ENCODE measurements at regions not wholly inside any gene's neighbourhood (a gene's known extent, or its start where the extent isn't known, plus 50 kb on each side); places are given as distances from the start of the nearest gene placed in this dataset.

DNA sequence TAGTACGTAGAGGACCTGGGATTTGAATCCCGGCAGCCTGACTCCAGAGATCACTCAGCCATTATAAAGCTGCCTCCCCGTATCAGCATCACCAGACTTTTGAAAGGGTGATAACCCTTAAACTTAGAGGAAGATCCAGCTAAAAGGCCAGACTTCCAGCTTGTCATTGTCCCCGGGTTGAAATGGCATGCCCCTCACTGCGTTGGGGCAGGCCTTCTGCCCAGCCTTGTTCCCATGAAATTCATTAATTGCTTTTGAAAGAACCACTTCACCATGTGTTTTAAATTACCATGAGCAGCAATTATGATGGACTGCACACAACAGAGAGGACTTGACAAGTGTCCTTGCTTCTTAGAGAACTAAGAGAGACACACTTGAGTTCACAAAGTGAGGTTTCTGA lies 269.6 kb upstream of the CRY1 start:
- Histone ChIP-seq H2AFZ (ENCODE audit: low read depth, low read length) (no peak overlapping the region), H3K9ac (ENCODE audit: insufficient read depth in 1 of 2, low read depth in 2 of 2, low read length in 2 of 2) (no peak overlapping the region), H3K9me1 (ENCODE audit: control insufficient read depth, insufficient read depth, low read length) (no peaks in the 10 kb centered on the region), H4K20me1 (replicated peaks; ENCODE audit: control insufficient read depth, insufficient read depth, low read length) (no peaks in the 10 kb centered on the region), H3K9me3 (replicated peaks; ENCODE audit: control insufficient read depth, insufficient read depth, low read depth, low read length) (no peaks in the 10 kb centered on the region), H3K36me3 (ENCODE audit: control insufficient read depth, insufficient read depth, low read length) (no peaks in the 10 kb centered on the region), H3K4me1 (replicated peaks in 1 of 2; ENCODE audit: control insufficient read depth in 2 of 2, insufficient read depth in 2 of 2, low read length in 2 of 2) (no peaks in the 10 kb centered on the region), H3K79me2 (ENCODE audit: control insufficient read depth, insufficient read depth, low read length) (no peaks in the 10 kb centered on the region), H3K27me3 (ENCODE audit: control insufficient read depth in 2 of 2, insufficient read depth in 2 of 2, low read length in 2 of 2) (peaks cover 0 to 9% of the 10 kb centered on the region in 2 experiments; a peak in 2 of 5 replicates), H3K27ac (ENCODE audit: extremely low read depth, low read depth, low read length) (no peak overlapping the region), H3K4me3 (no peak overlapping the region), H3K4me2 (ENCODE audit: insufficient read depth, low read length) (no peak overlapping the region)
- intact Hi-C loops (cut with micrococcal nuclease): no loop called here
- ChIA-PET CTCF (ENCODE audit: low intra/inter-chr PET ratio) (no interaction called here), POLR2A (interaction anchor here (0.6 kb wide), 1 partner anchor 924 kb away, joined by 3 read pairs; no protein-coding TSS in a partner anchor)
- WGBS (ENCODE audit: insufficient coverage, low coverage, missing lambda C conversion rate): 0% methylated on average over 5 of the region's 5 CpGs
- in situ Hi-C loops (cut with MboI): no loop called here
- no TSS peak for BruUV-seq (replicated peaks)
- ATAC-seq (no peak), DNase-seq (ENCODE audit: extremely low read depth in 1 of 4, low spot score in 3 of 4) (no peak), FAIRE-seq (no peak)
- TF ChIP-seq, protein P1, sequence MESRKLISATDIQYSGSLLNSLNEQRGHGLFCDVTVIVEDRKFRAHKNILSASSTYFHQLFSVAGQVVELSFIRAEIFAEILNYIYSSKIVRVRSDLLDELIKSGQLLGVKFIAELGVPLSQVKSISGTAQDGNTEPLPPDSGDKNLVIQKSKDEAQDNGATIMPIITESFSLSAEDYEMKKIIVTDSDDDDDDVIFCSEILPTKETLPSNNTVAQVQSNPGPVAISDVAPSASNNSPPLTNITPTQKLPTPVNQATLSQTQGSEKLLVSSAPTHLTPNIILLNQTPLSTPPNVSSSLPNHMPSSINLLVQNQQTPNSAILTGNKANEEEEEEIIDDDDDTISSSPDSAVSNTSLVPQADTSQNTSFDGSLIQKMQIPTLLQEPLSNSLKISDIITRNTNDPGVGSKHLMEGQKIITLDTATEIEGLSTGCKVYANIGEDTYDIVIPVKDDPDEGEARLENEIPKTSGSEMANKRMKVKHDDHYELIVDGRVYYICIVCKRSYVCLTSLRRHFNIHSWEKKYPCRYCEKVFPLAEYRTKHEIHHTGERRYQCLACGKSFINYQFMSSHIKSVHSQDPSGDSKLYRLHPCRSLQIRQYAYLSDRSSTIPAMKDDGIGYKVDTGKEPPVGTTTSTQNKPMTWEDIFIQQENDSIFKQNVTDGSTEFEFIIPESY (CRISPR knock-in tag; IDR thresholded peaks at IDR 0.05): no peak
- TF ChIP-seq DDX20 (tag; IDR thresholded peaks at IDR 0.05; ENCODE audit: low read depth): no peak
- no peak for TF ChIP-seq STAG1 (CRISPR knock-in tag; IDR thresholded peaks at IDR 0.05; ENCODE audit: borderline replicate concordance)
- TF ChIP-seq, protein P2, sequence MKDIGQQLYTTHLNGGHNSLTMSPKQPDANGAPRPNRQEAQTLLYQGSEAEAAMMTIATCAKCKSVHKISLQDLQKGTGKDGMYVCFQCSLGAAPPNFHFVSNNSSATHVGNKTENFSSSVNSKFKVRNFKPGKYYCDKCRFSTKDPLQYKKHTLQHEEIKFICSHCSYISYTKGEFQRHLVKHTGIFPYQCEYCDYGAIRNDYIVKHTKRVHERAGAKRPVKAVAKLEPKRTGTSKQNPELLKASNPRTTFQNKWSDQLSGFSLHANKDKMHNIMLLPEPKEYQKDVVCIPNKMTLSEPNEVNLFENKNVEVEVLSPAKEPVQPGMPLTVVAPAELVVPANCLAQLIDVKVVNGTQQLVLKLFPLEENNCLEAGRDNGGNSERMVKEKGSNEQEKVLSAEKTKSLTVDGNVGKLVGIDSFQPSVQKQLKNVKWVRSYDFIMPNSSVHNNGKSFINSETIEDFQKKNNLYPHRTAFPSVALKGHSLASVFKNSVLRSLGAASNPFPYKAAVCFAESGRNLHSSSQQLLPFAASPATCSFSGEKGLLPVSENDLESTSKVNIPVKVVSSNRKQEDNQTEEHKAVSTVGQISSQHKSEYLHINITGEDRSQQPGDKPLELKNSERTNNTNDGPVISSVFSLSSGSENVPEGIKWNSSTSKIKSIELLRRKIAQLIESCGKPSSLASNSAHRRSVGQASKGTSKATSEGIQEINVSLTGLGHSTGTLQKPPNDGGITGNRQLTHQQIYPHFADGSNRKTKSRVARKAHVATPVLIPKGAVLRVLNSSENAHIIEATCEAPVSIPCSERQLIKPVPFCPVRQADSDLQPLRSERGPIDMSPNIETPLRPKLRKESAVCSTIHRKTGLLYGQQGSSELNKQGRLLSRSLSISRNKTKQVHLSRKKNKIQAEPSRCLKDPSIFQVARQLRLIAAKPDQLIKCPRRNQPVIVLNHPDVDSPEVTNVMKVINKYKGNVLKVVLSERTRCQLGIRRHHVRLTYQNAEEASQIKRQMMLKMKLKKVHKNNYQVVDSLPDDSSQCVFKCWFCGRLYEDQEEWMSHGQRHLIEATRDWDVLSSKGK (CRISPR knock-in tag; IDR thresholded peaks at IDR 0.05): no peak
- no peak for TF ChIP-seq TFAM (CRISPR knock-in tag; conservative IDR thresholded peaks at IDR 0.05)
- TF ChIP-seq MYC (IDR thresholded peaks at IDR 0.05; ENCODE audit: low read depth, low read length): no peak
- no peak for TF ChIP-seq MYC (CRISPR knock-in tag; IDR thresholded peaks at IDR 0.05; ENCODE audit: borderline replicate concordance, low read depth)
